H1 (cell line): ENCODE measurements at regions not wholly inside any gene's neighbourhood (a gene's known extent, or its start where the extent isn't known, plus 50 kb on each side); places are given as distances from the start of the nearest gene placed in this dataset.

Source experiments
- CTCF ChIA-PET: fragments of 300-600 bp; sonication (Branson Sonifier 250); formaldehyde crosslinking; loops from one replicate; lab custom pipeline; 2021; ENCODE audit not compliant: partially characterized antibody; lab: Charles Lee
- POLR2A ChIA-PET: fragments of 300-600 bp; sonication (Branson Sonifier 250); formaldehyde crosslinking; loops from one replicate; lab custom pipeline; 2021; ENCODE audit warnings: inconsistent platforms; ENCODE audit not compliant: partially characterized antibody; lab: Charles Lee
- DNase-seq, 2 experiments: peaks; one replicate each; pipeline versions ENCODE4 v3.0.0 to v3.0.0-alpha.2; 2010 to 2022; ENCODE audit warnings: low spot score in 2 of 2, low read depth in 1 of 2, mixed read lengths in 1 of 2
- FAIRE-seq: peaks from 2 replicates; lab custom pipeline; 2011; peaks lifted over from hg19 to GRCh38; lab: Jason Lieb, UNC
- H2AFZ ChIP-seq: 2 replicates; pipeline ENCODE4 v1.8.1; 2012; ENCODE audit warnings: low read length, inconsistent platforms
- H2AK5ac ChIP-seq: 2 replicates; pipeline ENCODE4 v1.6.1; 2013; ENCODE audit warnings: low read depth, low read length
- H2BK120ac ChIP-seq: replicated peaks from 2 replicates; pipeline ENCODE3; 2013; ENCODE audit warnings: low read depth, low read length, inconsistent platforms
- H2BK12ac ChIP-seq: 2 replicates; pipeline ENCODE4 v1.6.1; 2013; ENCODE audit warnings: low read depth, low read length
- H2BK15ac ChIP-seq: 2 replicates; pipeline ENCODE4 v1.6.1; 2013; ENCODE audit warnings: low read length
- H2BK20ac ChIP-seq: 2 replicates; pipeline ENCODE4 v1.6.1; 2013; ENCODE audit warnings: low read length
- H2BK5ac ChIP-seq: 2 replicates; pipeline ENCODE4 v1.6.1; 2013; ENCODE audit warnings: low read depth, low read length
- H3K14ac ChIP-seq: 2 replicates; pipeline ENCODE4 v1.6.1; 2013; ENCODE audit warnings: inconsistent platforms; ENCODE audit not compliant: insufficient read length
- H3K18ac ChIP-seq: 2 replicates; pipeline ENCODE4 v1.6.1; 2013; ENCODE audit warnings: low read length; ENCODE audit errors: extremely low read depth
- H3K23ac ChIP-seq: 2 replicates; pipeline ENCODE4 v1.6.1; 2013; ENCODE audit warnings: inconsistent platforms; ENCODE audit not compliant: insufficient read length
- H3K23me2 ChIP-seq: 2 replicates; pipeline ENCODE4 v1.6.1; 2013; ENCODE audit warnings: low read depth, low read length
- H3K27ac ChIP-seq: 2 replicates; pipeline ENCODE4 v1.6.1; 2011; ENCODE audit warnings: low read depth, low read length, inconsistent platforms
- H3K27me3 ChIP-seq, 4 experiments: replicated peaks in 1 of 4; 1 replicate in 1 of 4; 2 replicates in 3 of 4; pipeline versions ENCODE4 v1.6.1 to v1.8.1; 2011 to 2013; ENCODE audit warnings: low read length in 3 of 4, mild to moderate bottlenecking in 3 of 4, inconsistent platforms in 2 of 4, mixed read lengths in 2 of 4, moderate library complexity in 1 of 4; ENCODE audit not compliant: control insufficient read depth in 3 of 4, insufficient read depth in 3 of 4; ENCODE audit errors: extremely low read depth in 1 of 4
- H3K36me3 ChIP-seq, 4 experiments: 2 replicates each; pipeline versions ENCODE4 v1.6.1 to v1.8.1; 2011 to 2013; ENCODE audit warnings: mild to moderate bottlenecking in 4 of 4, low read length in 3 of 4, moderate library complexity in 2 of 4, control low read depth in 1 of 4, inconsistent platforms in 1 of 4; ENCODE audit not compliant: insufficient read depth in 4 of 4, control insufficient read depth in 2 of 4
- H3K4ac ChIP-seq: replicated peaks from 2 replicates; pipeline ENCODE3; 2013; ENCODE audit warnings: low read length, low read depth, mixed read lengths, inconsistent platforms; ENCODE audit not compliant: insufficient read length
- H3K4me1 ChIP-seq, 4 experiments: replicated peaks in 1 of 4; 1 replicate in 1 of 4; 2 replicates in 3 of 4; pipeline versions ENCODE4 v1.6.1 to v1.8.1; 2011 to 2013; ENCODE audit warnings: low read length in 3 of 4, inconsistent platforms in 2 of 4, mixed read lengths in 1 of 4; ENCODE audit not compliant: insufficient read depth in 4 of 4, control insufficient read depth in 3 of 4
- H3K4me2 ChIP-seq, 2 experiments: 2 replicates each; pipeline versions ENCODE4 v1.6.1 to v1.8.1; 2011 to 2013; ENCODE audit warnings: low read depth in 2 of 2, low read length in 2 of 2, control low read depth in 1 of 2, inconsistent platforms in 1 of 2, mild to moderate bottlenecking in 1 of 2; ENCODE audit not compliant: insufficient read depth in 1 of 2
- H3K4me3 ChIP-seq, 4 experiments: fragments of 200-600, 300-600 bp in 1 of 4; sonication (generic), shearing (Covaris generic), sonication (Bioruptor Twin) in 1 of 4; 2 replicates each; pipeline versions ENCODE4 v1.5.1 to v1.8.1; 2011 to 2016; ENCODE audit warnings: low read length in 4 of 4, low read depth in 3 of 4, control low read depth in 2 of 4, inconsistent platforms in 2 of 4, mild to moderate bottlenecking in 2 of 4, mixed read lengths in 1 of 4, moderate library complexity in 1 of 4; ENCODE audit not compliant: insufficient read depth in 2 of 4; ENCODE audit errors: extremely low read depth in 1 of 4
- H3K56ac ChIP-seq: replicated peaks from 2 replicates; pipeline ENCODE3; 2013; ENCODE audit warnings: low read depth, mild to moderate bottlenecking, mixed read lengths, low read length, inconsistent platforms; ENCODE audit not compliant: insufficient read length
- H3K79me1 ChIP-seq: 2 replicates; pipeline ENCODE4 v1.6.1; 2013; ENCODE audit warnings: low read depth, low read length, control low read depth
- H3K79me2 ChIP-seq, 2 experiments: 2 replicates each; pipeline versions ENCODE4 v1.6.1 to v1.8.1; 2012 to 2013; ENCODE audit warnings: low read length in 2 of 2, mild to moderate bottlenecking in 2 of 2, inconsistent platforms in 1 of 2; ENCODE audit not compliant: insufficient read depth in 2 of 2, control insufficient read depth in 1 of 2
- H3K9ac ChIP-seq, 4 experiments: replicated peaks in 1 of 4; 1 replicate in 1 of 4; 2 replicates in 3 of 4; pipeline versions ENCODE4 v1.6.1 to v1.8.1; 2011 to 2013; ENCODE audit warnings: low read depth in 3 of 4, low read length in 3 of 4, control low read depth in 2 of 4, mild to moderate bottlenecking in 2 of 4, moderate library complexity in 2 of 4, inconsistent platforms in 1 of 4; ENCODE audit errors: extremely low read depth in 1 of 4
- H3K9me3 ChIP-seq, 2 experiments: 2 replicates each; pipeline versions ENCODE4 v1.6.1 to v1.8.1; 2012 to 2013; ENCODE audit warnings: mild to moderate bottlenecking in 2 of 2, moderate library complexity in 2 of 2, control low read depth in 1 of 2, inconsistent platforms in 1 of 2, low read depth in 1 of 2, low read length in 1 of 2, mixed read lengths in 1 of 2; ENCODE audit not compliant: insufficient read depth in 2 of 2
- H4K20me1 ChIP-seq, 2 experiments: replicated peaks in 1 of 2; 2 replicates each; pipeline versions ENCODE3 to v1.8.1; 2011 to 2013; ENCODE audit warnings: inconsistent platforms in 2 of 2, low read length in 2 of 2, mild to moderate bottlenecking in 1 of 2; ENCODE audit not compliant: insufficient read depth in 2 of 2, control insufficient read depth in 1 of 2
- H4K5ac ChIP-seq: 2 replicates; pipeline ENCODE4 v1.6.1; 2013; ENCODE audit warnings: low read length, low read depth, mixed read lengths, inconsistent platforms; ENCODE audit not compliant: insufficient read length
- H4K8ac ChIP-seq: 2 replicates; pipeline ENCODE4 v1.8.0; 2013; ENCODE audit warnings: mild to moderate bottlenecking, moderate library complexity, low read length, inconsistent platforms; ENCODE audit not compliant: insufficient read depth; ENCODE audit errors: extremely low read depth
- H4K91ac ChIP-seq: replicated peaks from 2 replicates; pipeline ENCODE3; 2013; ENCODE audit warnings: low read length, mixed read lengths, inconsistent platforms; ENCODE audit not compliant: insufficient read length
- CTCF ChIP-seq, 3 experiments: IDR thresholded peaks; 1 replicate in 2 of 3; 2 replicates in 1 of 3; pipeline versions ENCODE4 v1.5.1 to v1.6.1; 2011; ENCODE audit warnings: low read length in 3 of 3, mild to moderate bottlenecking in 3 of 3, inconsistent platforms in 2 of 3, low read depth in 1 of 3, moderate library complexity in 1 of 3; ENCODE audit not compliant: insufficient read depth in 1 of 3; ENCODE audit errors: control extremely low read depth in 1 of 3
- EGR1 ChIP-seq: IDR thresholded peaks from 2 replicates; pipeline ENCODE4 v1.6.1; 2011; ENCODE audit warnings: low read depth, low read length, borderline replicate concordance
- EP300 ChIP-seq, 2 experiments: IDR thresholded peaks; 1 replicate in 1 of 2; 2 replicates in 1 of 2; pipeline ENCODE4 v1.6.1; 2011 to 2012; ENCODE audit warnings: low read depth in 2 of 2, low read length in 2 of 2, mild to moderate bottlenecking in 2 of 2, borderline replicate concordance in 1 of 2, inconsistent platforms in 1 of 2, moderate library complexity in 1 of 2
- GABPA ChIP-seq: IDR thresholded peaks from 2 replicates; pipeline ENCODE4 v1.6.1; 2011; ENCODE audit warnings: mild to moderate bottlenecking, low read length, moderate library complexity, borderline replicate concordance; ENCODE audit not compliant: insufficient read depth
- HDAC2 ChIP-seq, 2 experiments: fragments of 300-600 bp in 1 of 2; sonication (generic) in 1 of 2; IDR thresholded peaks; 2 replicates each; pipeline ENCODE4 v1.6.1; 2011 to 2012; ENCODE audit warnings: low read depth in 2 of 2, low read length in 2 of 2, mild to moderate bottlenecking in 2 of 2, moderate library complexity in 2 of 2, borderline replicate concordance in 1 of 2, inconsistent platforms in 1 of 2
- KDM1A ChIP-seq: fragments of 200-600, 300-600 bp; sonication (generic); IDR thresholded peaks from 2 replicates; pipeline ENCODE4 v1.7.1; 2016; ENCODE audit warnings: mild to moderate bottlenecking, low read length, borderline replicate concordance
- KDM5A ChIP-seq: fragments of 200-600 bp; IDR thresholded peaks from 2 replicates; pipeline ENCODE4 v1.7.1; 2012; ENCODE audit warnings: mild to moderate bottlenecking, low read length, inconsistent platforms, mixed read lengths
- POLR2A ChIP-seq, 2 experiments: IDR thresholded peaks; 1 replicate in 1 of 2; 2 replicates in 1 of 2; pipeline ENCODE4 v1.6.1; 2011; ENCODE audit warnings: low read depth in 2 of 2, low read length in 2 of 2, mild to moderate bottlenecking in 2 of 2; ENCODE audit errors: control extremely low read depth in 1 of 2
- RNF2 ChIP-seq: fragments of 200-900, 300-1000 bp; sonication (generic); IDR thresholded peaks from 2 replicates; pipeline ENCODE4 v1.7.1; 2016; ENCODE audit warnings: borderline replicate concordance, low read depth, mild to moderate bottlenecking, antibody characterized with exemption, low read length; ENCODE audit not compliant: poor library complexity, severe bottlenecking; ENCODE audit errors: missing control alignments
- SAP30 ChIP-seq: fragments of 300-600 bp; sonication (generic); IDR thresholded peaks from 2 replicates; pipeline ENCODE4 v1.7.1; 2012; ENCODE audit warnings: low read length, moderate library complexity, mild to moderate bottlenecking, inconsistent platforms; ENCODE audit not compliant: insufficient read depth, insufficient replicate concordance
- SP2 ChIP-seq: IDR thresholded peaks from 2 replicates; pipeline ENCODE4 v1.6.1; 2012; ENCODE audit warnings: mild to moderate bottlenecking, low read length, inconsistent platforms
- WGBS, 2 experiments: shearing (Covaris generic) in 1 of 2; methylation state at CpG; one replicate each; pipeline versions ENCODE4 v1.1.6 to v1.1.7; 2013 to 2015; ENCODE audit warnings: low lambda C conversion rate in 2 of 2, mixed read lengths in 2 of 2, inconsistent platforms in 1 of 2, low coverage in 1 of 2, missing lambda C conversion rate in 1 of 2; ENCODE audit not compliant: insufficient replicate concordance in 2 of 2, insufficient coverage in 1 of 2, insufficient read length in 1 of 2; ENCODE audit errors: extremely low coverage in 1 of 2, missing lambda C conversion rate in 1 of 2; 5-methylcytosine and 5-hydroxymethylcytosine counted together

GRCh38 chr17:63358956-63359355 is 87.2 kb downstream of the CYB561 start:
- no peaks in the 10 kb centered on the region for H3K4me1 ChIP-seq
- ChIA-PET POLR2A (no interaction called here), CTCF (interaction anchor here (1.0 to 2.2 kb wide), 2 partner anchors 28 to 67 kb away, joined by 3 to 6 read pairs; no protein-coding TSS in a partner anchor)
- H3K9ac ChIP-seq, result no peak overlapping the region
- H3K18ac ChIP-seq, result no peak overlapping the region
- no peak overlapping the region for H3K27ac ChIP-seq
- no peaks in the 10 kb centered on the region for H3K9me3 ChIP-seq
- no peak overlapping the region for H3K4me2 ChIP-seq
- WGBS, 2 experiments, result 94% methylated on average over 3 of the region's 3 CpGs; no CpG with 5 or more reads in 1 of the 2 experiments
- H2AK5ac ChIP-seq, result no peak overlapping the region
- no peak overlapping the region for H2BK12ac ChIP-seq
- H3K4ac ChIP-seq, result no peak overlapping the region
- H3K23me2 ChIP-seq, result no peaks in the 10 kb centered on the region; the same call in 1 of the 2 replicates
- H3K23ac ChIP-seq, result no peak overlapping the region
- no peak overlapping the region for H2BK120ac ChIP-seq
- FAIRE-seq (no peak), DNase-seq (no peak)
- H3K14ac ChIP-seq, result no peak overlapping the region
- no peak overlapping the region for H2BK20ac ChIP-seq
- no peak overlapping the region for H3K56ac ChIP-seq
- H4K20me1 ChIP-seq, result no peaks in the 10 kb centered on the region
- no peaks in the 10 kb centered on the region for H3K79me2 ChIP-seq
- H2BK5ac ChIP-seq, result no peak overlapping the region
- no peak overlapping the region for H4K8ac ChIP-seq
- no peaks in the 10 kb centered on the region for H3K79me1 ChIP-seq
- H4K5ac ChIP-seq, result no peak overlapping the region
- H3K4me3 ChIP-seq, result no peak overlapping the region
- no peaks in the 10 kb centered on the region for H3K36me3 ChIP-seq
- H3K27me3 ChIP-seq, result no peaks in the 10 kb centered on the region
- H2BK15ac ChIP-seq, result no peak overlapping the region
- H2AFZ ChIP-seq, result no peak overlapping the region
- no peak overlapping the region for H4K91ac ChIP-seq
- TF ChIP-seq POLR2A (IDR thresholded peaks at IDR 0.05; ENCODE audit: control extremely low read depth in 1 of 2, low read depth in 2 of 2, low read length in 2 of 2) (no peak), CTCF (IDR thresholded peaks at IDR 0.05; ENCODE audit: control extremely low read depth in 1 of 3, insufficient read depth in 1 of 3, low read depth in 1 of 3, low read length in 3 of 3) (no peak), GABPA (no peak), EGR1 (no peak), RNF2 (no peak), SAP30 (no peak), EP300 (IDR thresholded peaks at IDR 0.05; ENCODE audit: borderline replicate concordance in 1 of 2, low read depth in 2 of 2, low read length in 2 of 2) (no peak), HDAC2 (IDR thresholded peaks at IDR 0.05; ENCODE audit: borderline replicate concordance in 1 of 2, low read depth in 2 of 2, low read length in 2 of 2) (no peak), SP2 (no peak), KDM5A (no peak), KDM1A (no peak)
